Hindlimb muscle (tissue), 1 donor: ENCODE measurements at regions not wholly inside any gene's neighbourhood (a gene's known extent, or its start where the extent isn't known, plus 50 kb on each side); places are given as distances from the start of the nearest gene placed in this dataset.
A peak's percentile ranks its signal among the peaks of the same experiment; 100 is the strongest.

Source experiments
- DNase-seq: peaks from one replicate; pipeline ENCODE4 v3.0.0-alpha.2; 2013

- DNase-seq: peak; percentile 30
Measured at GRCh38 chr1:36576118-36576517, 93.4 kb upstream of the CSF3R start.

GRCh38 chr1:36573445-36573844, 90.7 kb upstream of the CSF3R start:
- no peak for DNase-seq

GRCh38 chr1:36572906-36573305, 90.2 kb upstream of the CSF3R start:
- DNase-seq: no peak

- DNase-seq: no peak
Measured at GRCh38 chr1:36572142-36572715, 89.5 kb upstream of the CSF3R start.

GRCh38 chr1:36571106-36571505, 88.4 kb upstream of the CSF3R start:
- no peak for DNase-seq

GRCh38 chr1:36570478-36571060, 87.9 kb upstream of the CSF3R start:
- no peak for DNase-seq

- DNase-seq: no peak
Measured at GRCh38 chr1:36570006-36570405, 87.3 kb upstream of the CSF3R start.

- DNase-seq: no peak
Measured at GRCh38 chr1:36567601-36568341, 85.1 kb upstream of the CSF3R start.

- DNase-seq: no peak
Measured at GRCh38 chr1:36565576-36566501, 83.1 kb upstream of the CSF3R start.

- DNase-seq: no peak
Measured at GRCh38 chr1:36562181-36562685, 79.5 kb upstream of the CSF3R start.

GRCh38 chr1:36561361-36561724, 78.6 kb upstream of the CSF3R start:
- DNase-seq: no peak

- DNase-seq: no peak
Measured at GRCh38 chr1:36560621-36561360, 78.1 kb upstream of the CSF3R start.

GRCh38 chr1:36560177-36560576, 77.5 kb upstream of the CSF3R start:
- no peak for DNase-seq

GRCh38 chr1:36559061-36559460, 76.3 kb upstream of the CSF3R start:
- DNase-seq: no peak

- no peak for DNase-seq
Measured at GRCh38 chr1:36557041-36558000, 74.6 kb upstream of the CSF3R start.

GRCh38 chr1:36555041-36555440, 72.3 kb upstream of the CSF3R start:
- no peak for DNase-seq

GRCh38 chr1:36554323-36554628, 71.6 kb upstream of the CSF3R start:
- no peak for DNase-seq

- DNase-seq: peak; percentile 50
Measured at GRCh38 chr1:36553591-36554322, 71.0 kb upstream of the CSF3R start.

GRCh38 chr1:36542962-36543515, 60.3 kb upstream of the CSF3R start:
- no peak for DNase-seq
